ENCODE measurements at regions not wholly inside any gene's neighbourhood (a gene's known extent, or its start where the extent isn't known, plus 50 kb on each side); places are given as distances from the start of the nearest gene placed in this dataset.

- POLR2A ChIA-PET = no interaction called here
Measured at GRCh38 chr16:48949636-48950035, 332.0 kb downstream of the CBLN1 start.

More at GRCh38 chr16:48949636-48950035, 332.0 kb downstream of the CBLN1 start:
- Histone ChIP-seq H2AFZ (ENCODE audit: low read depth) (no peak overlapping the region), H3K27me3 (ENCODE audit: insufficient read depth) (no peaks in the 10 kb centered on the region), H3K4me1 (ENCODE audit: control insufficient read depth in 1 of 2, insufficient read depth in 2 of 2, low read depth in 1 of 2, low read length in 1 of 2) (peaks cover 0 to 3% of the 10 kb centered on the region in 2 experiments; a peak in 1 of 4 replicates), H3K9me3 (no peaks in the 10 kb centered on the region), H3K79me2 (ENCODE audit: insufficient read depth) (no peaks in the 10 kb centered on the region), H3F3A (replicated peaks; ENCODE audit: insufficient read depth) (no peaks in the 10 kb centered on the region), H3K4me3 (ENCODE audit: low read depth in 2 of 2, low read length in 1 of 2) (no peak overlapping the region), H4K20me1 (ENCODE audit: insufficient read depth) (no peaks in the 10 kb centered on the region), H3K4me2 (no peak overlapping the region), H3K9me2 (no peaks in the 10 kb centered on the region), H3K9ac (no peak overlapping the region), H3K27ac (ENCODE audit: low read depth in 2 of 2, low read length in 1 of 2) (no peak overlapping the region), H3K36me3 (replicated peaks in 1 of 2; ENCODE audit: control insufficient read depth in 1 of 2, insufficient read depth in 2 of 2, low read length in 1 of 2) (no peaks in the 10 kb centered on the region)
- DNase-seq = no peak
- WGBS (ENCODE audit: low lambda C conversion rate) = 24% methylated on average over 2 of the region's 2 CpGs
- TF ChIP-seq RFX5 (IDR thresholded peaks at IDR 0.05; ENCODE audit: low read length) (no peak), MXI1 (IDR thresholded peaks at IDR 0.05; ENCODE audit: low read depth, low read length) (no peak), SIN3A (IDR thresholded peaks at IDR 0.05; ENCODE audit: borderline replicate concordance, low read depth, low read length) (no peak), NRF1 (IDR thresholded peaks at IDR 0.05; ENCODE audit: low read depth, low read length) (no peak), MEF2A (IDR thresholded peaks at IDR 0.05; ENCODE audit: borderline replicate concordance, low read depth) (no peak), ELF1 (IDR thresholded peaks at IDR 0.05) (no peak), SMC3 (IDR thresholded peaks at IDR 0.05; ENCODE audit: low read depth, low read length) (no peak), NFIC (IDR thresholded peaks at IDR 0.05; ENCODE audit: borderline replicate concordance) (no peak)
- TF ChIP-seq, protein P1, sequence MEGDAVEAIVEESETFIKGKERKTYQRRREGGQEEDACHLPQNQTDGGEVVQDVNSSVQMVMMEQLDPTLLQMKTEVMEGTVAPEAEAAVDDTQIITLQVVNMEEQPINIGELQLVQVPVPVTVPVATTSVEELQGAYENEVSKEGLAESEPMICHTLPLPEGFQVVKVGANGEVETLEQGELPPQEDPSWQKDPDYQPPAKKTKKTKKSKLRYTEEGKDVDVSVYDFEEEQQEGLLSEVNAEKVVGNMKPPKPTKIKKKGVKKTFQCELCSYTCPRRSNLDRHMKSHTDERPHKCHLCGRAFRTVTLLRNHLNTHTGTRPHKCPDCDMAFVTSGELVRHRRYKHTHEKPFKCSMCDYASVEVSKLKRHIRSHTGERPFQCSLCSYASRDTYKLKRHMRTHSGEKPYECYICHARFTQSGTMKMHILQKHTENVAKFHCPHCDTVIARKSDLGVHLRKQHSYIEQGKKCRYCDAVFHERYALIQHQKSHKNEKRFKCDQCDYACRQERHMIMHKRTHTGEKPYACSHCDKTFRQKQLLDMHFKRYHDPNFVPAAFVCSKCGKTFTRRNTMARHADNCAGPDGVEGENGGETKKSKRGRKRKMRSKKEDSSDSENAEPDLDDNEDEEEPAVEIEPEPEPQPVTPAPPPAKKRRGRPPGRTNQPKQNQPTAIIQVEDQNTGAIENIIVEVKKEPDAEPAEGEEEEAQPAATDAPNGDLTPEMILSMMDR (IDR thresholded peaks at IDR 0.05) = no peak
- TF ChIP-seq, protein P2, sequence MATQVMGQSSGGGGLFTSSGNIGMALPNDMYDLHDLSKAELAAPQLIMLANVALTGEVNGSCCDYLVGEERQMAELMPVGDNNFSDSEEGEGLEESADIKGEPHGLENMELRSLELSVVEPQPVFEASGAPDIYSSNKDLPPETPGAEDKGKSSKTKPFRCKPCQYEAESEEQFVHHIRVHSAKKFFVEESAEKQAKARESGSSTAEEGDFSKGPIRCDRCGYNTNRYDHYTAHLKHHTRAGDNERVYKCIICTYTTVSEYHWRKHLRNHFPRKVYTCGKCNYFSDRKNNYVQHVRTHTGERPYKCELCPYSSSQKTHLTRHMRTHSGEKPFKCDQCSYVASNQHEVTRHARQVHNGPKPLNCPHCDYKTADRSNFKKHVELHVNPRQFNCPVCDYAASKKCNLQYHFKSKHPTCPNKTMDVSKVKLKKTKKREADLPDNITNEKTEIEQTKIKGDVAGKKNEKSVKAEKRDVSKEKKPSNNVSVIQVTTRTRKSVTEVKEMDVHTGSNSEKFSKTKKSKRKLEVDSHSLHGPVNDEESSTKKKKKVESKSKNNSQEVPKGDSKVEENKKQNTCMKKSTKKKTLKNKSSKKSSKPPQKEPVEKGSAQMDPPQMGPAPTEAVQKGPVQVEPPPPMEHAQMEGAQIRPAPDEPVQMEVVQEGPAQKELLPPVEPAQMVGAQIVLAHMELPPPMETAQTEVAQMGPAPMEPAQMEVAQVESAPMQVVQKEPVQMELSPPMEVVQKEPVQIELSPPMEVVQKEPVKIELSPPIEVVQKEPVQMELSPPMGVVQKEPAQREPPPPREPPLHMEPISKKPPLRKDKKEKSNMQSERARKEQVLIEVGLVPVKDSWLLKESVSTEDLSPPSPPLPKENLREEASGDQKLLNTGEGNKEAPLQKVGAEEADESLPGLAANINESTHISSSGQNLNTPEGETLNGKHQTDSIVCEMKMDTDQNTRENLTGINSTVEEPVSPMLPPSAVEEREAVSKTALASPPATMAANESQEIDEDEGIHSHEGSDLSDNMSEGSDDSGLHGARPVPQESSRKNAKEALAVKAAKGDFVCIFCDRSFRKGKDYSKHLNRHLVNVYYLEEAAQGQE (IDR thresholded peaks at IDR 0.05; ENCODE audit: low read depth, low read length) = no peak
- TF ChIP-seq, protein P3, sequence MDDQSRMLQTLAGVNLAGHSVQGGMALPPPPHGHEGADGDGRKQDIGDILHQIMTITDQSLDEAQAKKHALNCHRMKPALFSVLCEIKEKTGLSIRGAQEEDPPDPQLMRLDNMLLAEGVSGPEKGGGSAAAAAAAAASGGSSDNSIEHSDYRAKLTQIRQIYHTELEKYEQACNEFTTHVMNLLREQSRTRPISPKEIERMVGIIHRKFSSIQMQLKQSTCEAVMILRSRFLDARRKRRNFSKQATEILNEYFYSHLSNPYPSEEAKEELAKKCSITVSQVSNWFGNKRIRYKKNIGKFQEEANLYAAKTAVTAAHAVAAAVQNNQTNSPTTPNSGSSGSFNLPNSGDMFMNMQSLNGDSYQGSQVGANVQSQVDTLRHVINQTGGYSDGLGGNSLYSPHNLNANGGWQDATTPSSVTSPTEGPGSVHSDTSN (IDR thresholded peaks at IDR 0.05) = no peak
- TF ChIP-seq, protein P4, sequence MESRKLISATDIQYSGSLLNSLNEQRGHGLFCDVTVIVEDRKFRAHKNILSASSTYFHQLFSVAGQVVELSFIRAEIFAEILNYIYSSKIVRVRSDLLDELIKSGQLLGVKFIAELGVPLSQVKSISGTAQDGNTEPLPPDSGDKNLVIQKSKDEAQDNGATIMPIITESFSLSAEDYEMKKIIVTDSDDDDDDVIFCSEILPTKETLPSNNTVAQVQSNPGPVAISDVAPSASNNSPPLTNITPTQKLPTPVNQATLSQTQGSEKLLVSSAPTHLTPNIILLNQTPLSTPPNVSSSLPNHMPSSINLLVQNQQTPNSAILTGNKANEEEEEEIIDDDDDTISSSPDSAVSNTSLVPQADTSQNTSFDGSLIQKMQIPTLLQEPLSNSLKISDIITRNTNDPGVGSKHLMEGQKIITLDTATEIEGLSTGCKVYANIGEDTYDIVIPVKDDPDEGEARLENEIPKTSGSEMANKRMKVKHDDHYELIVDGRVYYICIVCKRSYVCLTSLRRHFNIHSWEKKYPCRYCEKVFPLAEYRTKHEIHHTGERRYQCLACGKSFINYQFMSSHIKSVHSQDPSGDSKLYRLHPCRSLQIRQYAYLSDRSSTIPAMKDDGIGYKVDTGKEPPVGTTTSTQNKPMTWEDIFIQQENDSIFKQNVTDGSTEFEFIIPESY (IDR thresholded peaks at IDR 0.05; ENCODE audit: borderline replicate concordance, low read depth) = no peak
- CTCF ChIA-PET = no interaction called here
